Activated CD8-positive, alpha-beta memory T cell treated with anti-CD3 and anti-CD28 coated beads for 36 hours (primary cell): ENCODE measurements at regions not wholly inside any gene's neighbourhood (a gene's known extent, or its start where the extent isn't known, plus 50 kb on each side); places are given as distances from the start of the nearest gene placed in this dataset.
"Not testable (repeated sequence)": the region's sequence is repeated elsewhere in the genome, so short reads cannot be mapped to it uniquely, and the experiment has no call there.

Experiments used
- CTCF ChIA-PET: fragments of 350-600 bp; sonication (Branson Sonifier 250); formaldehyde crosslinking; loops from one replicate; lab custom pipeline; 2021; ENCODE audit warnings: antibody characterized with exemption; lab: Charles Lee
- POLR2A ChIA-PET: fragments of 350-600 bp; sonication (Branson Sonifier 250); formaldehyde crosslinking; loops from one replicate; lab custom pipeline; 2021; ENCODE audit warnings: antibody characterized with exemption; lab: Charles Lee

GRCh38 chr4:60345392-60345791 is 854.7 kb upstream of the ADGRL3 start:
- ChIA-PET CTCF (no interaction called here), POLR2A (no interaction called here)

DNA sequence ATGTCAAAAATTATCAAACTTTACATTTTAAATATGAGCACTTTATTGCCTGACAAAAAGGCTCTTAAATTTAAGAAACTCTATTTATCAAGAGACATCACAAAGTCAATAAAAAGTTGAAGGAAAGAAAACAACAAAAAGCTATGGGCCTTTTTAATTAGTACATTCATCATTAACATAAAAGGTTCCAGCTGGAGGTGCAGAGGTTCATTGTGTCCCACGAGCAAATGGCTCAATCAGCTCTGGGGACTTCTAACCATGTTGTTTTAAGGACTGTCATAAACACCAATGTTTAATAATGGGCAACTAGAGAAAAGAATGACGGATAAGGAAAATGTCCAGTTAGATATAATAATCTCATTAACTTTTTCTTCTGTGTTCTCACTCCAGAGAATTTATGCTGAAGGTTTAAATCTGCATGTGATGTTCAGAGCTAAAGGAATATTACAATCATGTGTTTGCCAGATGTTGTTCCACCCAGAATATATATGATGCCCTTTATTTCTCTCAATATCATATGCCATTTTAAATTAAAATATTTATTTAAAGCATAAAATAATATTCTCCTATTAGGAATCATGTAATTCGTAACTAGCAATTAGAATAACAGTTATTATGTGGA is 840.3 kb upstream of the ADGRL3 start:
- CTCF ChIA-PET = no interaction called here
- POLR2A ChIA-PET = no interaction called here

- POLR2A ChIA-PET = no interaction called here
- CTCF ChIA-PET = no interaction called here
These were observed 835.0 kb upstream of the ADGRL3 start for GRCh38 chr4:60365176-60365575.

DNA sequence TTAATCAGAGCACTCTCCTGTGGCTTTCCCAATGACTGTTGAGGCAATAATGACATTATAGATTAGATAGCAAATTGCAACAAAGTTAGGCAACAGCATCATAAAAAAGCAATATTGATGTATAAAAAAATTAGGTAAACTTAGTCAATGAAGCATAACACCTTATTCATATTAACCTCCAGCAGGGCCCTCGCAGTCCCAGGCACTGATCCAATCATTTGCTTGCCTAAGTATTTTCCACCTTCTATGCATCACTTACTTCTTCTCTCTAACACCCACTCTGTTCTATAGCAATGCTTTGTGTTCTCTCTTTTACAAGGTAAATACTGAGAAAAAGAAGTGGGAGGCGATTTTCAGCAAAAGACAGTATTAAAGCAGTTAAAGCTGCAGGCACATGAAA is 833.5 kb upstream of the ADGRL3 start:
- ChIA-PET CTCF (no interaction called here), POLR2A (no interaction called here)

GRCh38 chr4:60368986-60369385 is 831.1 kb upstream of the ADGRL3 start:
- CTCF ChIA-PET = no interaction called here

DNA sequence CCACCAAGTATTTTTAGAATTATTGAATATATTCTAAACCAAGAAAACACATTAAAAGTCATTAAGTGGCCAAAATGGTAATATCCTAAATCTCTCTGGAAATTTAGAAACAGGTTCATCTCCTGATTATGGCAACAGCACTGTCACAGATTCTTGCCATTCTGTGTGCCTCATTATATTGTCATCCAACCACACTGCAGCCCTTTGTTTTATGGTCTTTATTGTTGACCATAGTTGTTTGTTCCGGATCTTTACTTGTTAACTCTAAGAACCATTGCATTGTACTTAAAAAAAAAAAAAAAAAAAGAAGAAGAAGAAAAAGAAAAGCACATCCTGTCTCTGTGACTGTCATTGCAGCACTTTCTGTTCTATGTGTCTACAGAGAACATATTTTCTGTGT is 822.1 kb upstream of the ADGRL3 start:
- POLR2A ChIA-PET = no interaction called here
- CTCF ChIA-PET = no interaction called here

More at GRCh38 chr4:60368986-60369385, 831.1 kb upstream of the ADGRL3 start:
- POLR2A ChIA-PET = no interaction called here

- ChIA-PET POLR2A (no interaction called here), CTCF (no interaction called here)
These were observed 815.6 kb upstream of the ADGRL3 start for GRCh38 chr4:60384516-60384915.

DNA sequence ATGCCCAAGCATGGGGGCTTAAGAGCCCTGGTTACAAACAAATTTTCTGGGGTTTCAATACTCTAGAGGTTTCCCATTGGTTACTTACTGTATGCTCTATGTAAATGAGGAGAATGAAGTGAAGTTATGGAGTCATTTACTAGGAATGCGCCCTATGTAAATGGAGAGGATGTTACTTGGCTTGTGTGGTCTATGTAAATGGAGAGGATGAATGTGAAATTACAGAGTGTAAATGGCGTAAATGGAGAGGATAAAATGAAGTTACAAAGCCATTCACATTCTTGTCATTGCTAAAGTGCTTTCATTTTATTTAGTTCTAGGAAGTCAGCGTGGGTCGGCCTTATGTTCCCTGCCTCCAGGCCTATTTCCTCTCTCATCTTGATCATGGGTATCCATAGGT is 810.5 kb upstream of the ADGRL3 start:
- CTCF ChIA-PET = no interaction called here

GRCh38 chr4:60396341-60397049 is 803.6 kb upstream of the ADGRL3 start:
- ChIA-PET CTCF (interaction anchor here (0.7 kb wide), 1 partner anchor 15 kb away, joined by 3 read pairs; no protein-coding TSS in a partner anchor), POLR2A (no interaction called here)

More for the DNA sequence above, 810.5 kb upstream of the ADGRL3 start:
- POLR2A ChIA-PET = no interaction called here

DNA sequence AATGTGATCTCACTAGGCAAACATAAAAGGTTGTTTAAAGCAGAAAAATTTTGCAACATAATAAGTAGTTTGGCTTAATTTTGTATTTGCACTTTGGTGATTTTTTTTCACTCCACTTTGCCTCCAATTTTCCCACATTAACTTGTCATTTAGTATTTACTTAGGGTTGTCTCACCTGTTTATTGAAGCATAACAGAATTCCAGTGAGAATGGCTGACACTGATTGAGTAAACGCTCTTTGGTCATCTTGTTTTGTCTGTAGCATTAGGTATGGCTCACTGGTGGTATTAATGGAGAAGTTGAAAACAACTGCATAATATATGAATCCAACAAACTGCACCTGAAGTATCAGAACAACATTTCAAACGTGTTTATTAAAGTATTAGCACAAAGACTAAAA is 799.5 kb upstream of the ADGRL3 start:
- POLR2A ChIA-PET = no interaction called here
- CTCF ChIA-PET = no interaction called here

DNA sequence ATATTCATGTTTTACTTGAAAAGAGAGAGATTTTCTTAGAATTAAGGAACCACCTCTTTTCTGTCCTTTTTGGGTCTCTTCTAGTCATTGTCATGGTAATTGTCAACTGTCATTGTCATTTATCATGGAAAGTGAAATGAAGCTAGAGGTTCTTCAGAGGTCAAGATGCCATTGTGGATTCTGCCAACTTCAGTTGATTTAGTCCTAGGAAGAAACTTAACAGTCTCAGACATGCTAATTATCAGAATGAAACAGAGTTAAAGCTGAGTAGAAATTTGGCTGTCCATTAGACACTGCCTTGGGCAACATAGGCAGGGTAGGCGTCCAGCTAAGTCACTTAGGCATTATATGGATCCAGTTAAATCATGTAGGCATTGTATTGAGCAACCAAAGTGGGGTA is 796.1 kb upstream of the ADGRL3 start:
- CTCF ChIA-PET = no interaction called here
- POLR2A ChIA-PET = no interaction called here

DNA sequence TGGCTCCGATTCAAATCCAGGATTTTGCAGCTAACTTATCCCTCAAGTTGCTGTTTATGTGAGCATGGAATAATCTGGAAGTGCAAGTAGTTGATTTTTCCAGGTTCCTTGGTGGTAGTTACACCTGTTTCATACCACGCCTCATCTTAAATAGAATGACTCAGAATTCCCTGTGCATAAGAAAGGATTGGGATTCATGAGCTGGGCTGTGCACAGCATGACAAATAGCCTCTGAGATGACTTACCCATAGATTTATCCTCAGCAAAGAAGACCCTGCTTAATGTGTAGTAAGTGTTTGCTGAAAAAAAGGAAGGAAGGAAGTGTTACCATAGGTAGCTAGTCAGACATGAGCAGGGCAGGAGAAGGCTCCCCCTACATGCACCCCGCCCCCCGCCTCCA is 777.7 kb upstream of the ADGRL3 start:
- ChIA-PET POLR2A (no interaction called here), CTCF (no interaction called here)

DNA sequence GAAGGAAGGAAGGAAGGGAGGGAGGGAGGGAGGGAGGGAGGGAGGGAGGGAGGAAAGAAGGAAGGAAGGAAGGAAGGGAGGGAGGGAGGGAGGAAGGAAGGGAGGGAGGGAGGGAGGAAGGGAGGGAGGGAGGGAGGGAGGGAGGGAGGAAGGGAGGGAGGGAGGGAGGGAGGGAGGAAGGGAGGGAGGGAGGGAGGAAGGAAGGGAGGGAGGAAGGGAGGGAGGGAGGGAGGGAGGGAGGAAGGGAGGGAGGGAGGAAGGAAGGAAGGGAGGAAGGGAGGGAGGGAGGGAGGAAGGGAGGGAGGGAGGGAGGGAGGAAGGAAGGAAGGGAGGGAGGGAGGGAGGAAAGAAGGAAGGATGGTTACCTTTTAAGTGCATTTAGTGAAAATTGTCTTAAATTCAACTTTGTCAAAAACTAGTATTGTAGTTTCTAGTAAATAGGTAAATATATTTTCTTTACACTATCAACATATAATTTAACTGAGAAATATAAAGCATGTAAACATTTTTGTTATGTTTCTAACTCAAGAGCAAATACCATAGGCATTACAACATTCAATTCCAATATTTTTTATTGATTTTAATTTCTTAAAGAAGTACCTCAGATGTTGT is 776.4 kb upstream of the ADGRL3 start:
- CTCF ChIA-PET, POLR2A ChIA-PET: not testable (repeated sequence)

- CTCF ChIA-PET = no interaction called here
- POLR2A ChIA-PET = no interaction called here
These were observed 767.2 kb upstream of the ADGRL3 start for GRCh38 chr4:60432911-60433310.

GRCh38 chr4:60443068-60443467 is 757.1 kb upstream of the ADGRL3 start:
- ChIA-PET POLR2A (no interaction called here), CTCF (no interaction called here)

DNA sequence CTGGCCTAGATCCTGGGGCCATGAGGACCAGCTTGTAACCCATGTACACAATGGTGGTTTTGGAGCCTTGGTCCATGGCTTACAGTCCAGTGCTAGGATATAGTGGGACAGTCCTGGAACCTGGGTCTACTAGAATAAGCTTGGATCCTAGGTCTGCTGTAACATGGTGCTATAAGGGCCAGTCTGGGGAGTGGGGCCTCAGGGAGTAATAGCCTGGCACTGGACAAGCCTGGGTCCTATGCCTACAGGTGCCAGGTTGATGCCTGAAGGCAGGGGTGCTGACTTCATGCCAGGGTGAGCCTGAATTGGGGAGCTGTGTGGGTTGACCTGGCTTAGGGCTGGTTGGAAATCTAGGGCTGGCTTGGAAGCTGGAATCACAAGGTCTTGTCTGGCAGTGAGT is 756.3 kb upstream of the ADGRL3 start:
- ChIA-PET CTCF (no interaction called here), POLR2A (no interaction called here)

DNA sequence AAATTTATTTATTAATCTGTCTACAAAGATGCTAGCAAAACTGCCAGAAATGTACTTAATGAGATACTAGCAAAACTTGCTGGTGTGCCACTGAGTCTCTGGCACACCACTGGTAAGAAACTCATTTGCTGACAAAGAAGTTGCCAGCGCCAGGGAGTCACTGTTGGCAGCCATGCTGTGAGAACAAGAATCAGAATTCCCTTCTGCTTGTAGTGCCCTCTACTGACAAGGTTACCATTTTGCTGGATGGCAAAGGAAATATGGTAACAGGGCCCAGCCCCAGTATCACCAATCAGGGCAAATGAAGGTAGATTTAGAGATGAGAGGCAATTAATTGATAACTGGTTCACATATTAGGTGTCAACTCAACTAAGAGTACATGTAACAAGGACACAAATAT is 750.1 kb upstream of the ADGRL3 start:
- POLR2A ChIA-PET = no interaction called here
- CTCF ChIA-PET = interaction anchor here (0.6 kb wide), 1 partner anchor 47 kb away, joined by 3 read pairs; no protein-coding TSS in a partner anchor

- ChIA-PET POLR2A (no interaction called here), CTCF (no interaction called here)
These were observed 747.9 kb upstream of the ADGRL3 start for GRCh38 chr4:60452266-60452665.

DNA sequence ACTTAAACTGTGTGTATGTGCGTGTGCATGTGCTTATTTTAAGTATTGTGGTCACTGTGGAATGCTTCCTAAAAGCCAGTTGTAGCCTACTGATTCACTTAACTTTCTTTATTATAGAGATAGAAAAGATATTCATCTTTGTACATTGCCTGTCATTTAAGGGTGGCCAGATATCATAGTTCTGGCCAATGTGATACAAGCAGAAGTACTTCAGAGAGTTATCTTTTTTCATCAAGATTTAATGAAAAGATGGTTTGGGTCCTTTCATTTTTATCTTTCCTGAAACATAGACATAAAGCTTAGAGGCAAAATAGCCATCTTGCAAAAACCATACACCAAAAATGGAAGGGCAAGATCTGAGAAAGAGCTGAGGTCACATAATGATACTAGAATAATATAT is 744.7 kb upstream of the ADGRL3 start:
- ChIA-PET POLR2A (no interaction called here), CTCF (no interaction called here)

GRCh38 chr4:60461551-60461950 is 738.6 kb upstream of the ADGRL3 start:
- ChIA-PET CTCF (no interaction called here), POLR2A (no interaction called here)
